ENCODE measurements at regions not wholly inside any gene's neighbourhood (a gene's known extent, or its start where the extent isn't known, plus 50 kb on each side); places are given as distances from the start of the nearest gene placed in this dataset.

GRCh38 chr2:139492131-139492680, 712.0 kb upstream of the NXPH2 start:
- peaks cover 5% of the 10 kb centered on the region for H3K36me3 Mint-ChIP-seq (ENCODE audit: unreplicated experiment)
- no peak for DNase-seq
- TF ChIP-seq, protein P1, sequence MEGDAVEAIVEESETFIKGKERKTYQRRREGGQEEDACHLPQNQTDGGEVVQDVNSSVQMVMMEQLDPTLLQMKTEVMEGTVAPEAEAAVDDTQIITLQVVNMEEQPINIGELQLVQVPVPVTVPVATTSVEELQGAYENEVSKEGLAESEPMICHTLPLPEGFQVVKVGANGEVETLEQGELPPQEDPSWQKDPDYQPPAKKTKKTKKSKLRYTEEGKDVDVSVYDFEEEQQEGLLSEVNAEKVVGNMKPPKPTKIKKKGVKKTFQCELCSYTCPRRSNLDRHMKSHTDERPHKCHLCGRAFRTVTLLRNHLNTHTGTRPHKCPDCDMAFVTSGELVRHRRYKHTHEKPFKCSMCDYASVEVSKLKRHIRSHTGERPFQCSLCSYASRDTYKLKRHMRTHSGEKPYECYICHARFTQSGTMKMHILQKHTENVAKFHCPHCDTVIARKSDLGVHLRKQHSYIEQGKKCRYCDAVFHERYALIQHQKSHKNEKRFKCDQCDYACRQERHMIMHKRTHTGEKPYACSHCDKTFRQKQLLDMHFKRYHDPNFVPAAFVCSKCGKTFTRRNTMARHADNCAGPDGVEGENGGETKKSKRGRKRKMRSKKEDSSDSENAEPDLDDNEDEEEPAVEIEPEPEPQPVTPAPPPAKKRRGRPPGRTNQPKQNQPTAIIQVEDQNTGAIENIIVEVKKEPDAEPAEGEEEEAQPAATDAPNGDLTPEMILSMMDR (IDR thresholded peaks at IDR 0.05; ENCODE audit: partially characterized antibody, unreplicated experiment): no peak
- no peak overlapping the region for H3K4me3 Mint-ChIP-seq (ENCODE audit: unreplicated experiment)
- H3K4me1 Mint-ChIP-seq (ENCODE audit: low read depth, unreplicated experiment): no peaks in the 10 kb centered on the region
- no peak overlapping the region for H3K27ac Mint-ChIP-seq (ENCODE audit: unreplicated experiment)
- peaks cover 3% of the 10 kb centered on the region for H3K9me3 Mint-ChIP-seq (ENCODE audit: unreplicated experiment)
- no peaks in the 10 kb centered on the region for H3K27me3 Mint-ChIP-seq (ENCODE audit: unreplicated experiment)

- no peak for DNase-seq
- H3K4me1 Mint-ChIP-seq (ENCODE audit: low read depth, unreplicated experiment): peaks cover 7% of the 10 kb centered on the region
- H3K4me3 Mint-ChIP-seq (ENCODE audit: unreplicated experiment): no peak overlapping the region
- TF ChIP-seq, protein P1 (IDR thresholded peaks at IDR 0.05; ENCODE audit: partially characterized antibody, unreplicated experiment): no peak
- no peaks in the 10 kb centered on the region for H3K9me3 Mint-ChIP-seq (ENCODE audit: unreplicated experiment)
- no peak overlapping the region for H3K27ac Mint-ChIP-seq (ENCODE audit: unreplicated experiment)
- no peaks in the 10 kb centered on the region for H3K27me3 Mint-ChIP-seq (ENCODE audit: unreplicated experiment)
- no peaks in the 10 kb centered on the region for H3K36me3 Mint-ChIP-seq (ENCODE audit: unreplicated experiment)
These were observed 700.0 kb upstream of the NXPH2 start for GRCh38 chr2:139480161-139480650.

DNA sequence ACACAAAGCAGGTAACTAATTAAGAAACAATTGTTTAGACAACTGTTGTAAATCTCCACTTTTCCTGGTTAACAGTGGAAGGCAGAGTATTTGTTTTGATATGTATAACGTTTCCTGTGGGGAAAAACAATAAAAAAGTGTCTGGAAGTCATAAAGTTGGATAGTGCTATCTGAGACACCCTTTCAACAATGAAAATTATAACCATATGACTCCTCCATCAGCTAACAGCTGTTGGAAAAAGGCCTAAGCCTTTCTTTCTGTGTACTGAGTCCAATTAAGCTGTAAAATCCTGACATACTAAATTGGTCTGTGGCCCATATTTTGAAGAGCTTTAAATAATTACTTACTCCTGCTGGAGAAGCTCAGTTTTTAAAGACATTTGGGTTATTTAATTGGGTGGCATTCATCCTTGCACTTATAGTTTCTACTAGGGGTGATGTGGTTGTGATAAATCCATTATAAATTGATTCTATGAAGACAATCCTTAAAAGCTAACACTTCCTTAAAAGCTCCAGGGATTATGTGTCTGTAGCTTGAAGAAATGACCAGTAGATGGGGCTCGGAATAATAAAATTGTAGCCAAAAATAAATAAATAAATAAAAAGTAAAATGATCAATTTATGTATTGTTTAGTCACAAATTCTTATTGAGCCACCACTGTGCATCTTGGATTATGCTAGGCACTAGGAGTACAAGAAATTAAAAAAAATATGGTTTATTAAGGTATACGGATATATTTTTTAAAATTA, 698.1 kb upstream of the NXPH2 start:
- H3K27me3 Mint-ChIP-seq (ENCODE audit: unreplicated experiment): no peaks in the 10 kb centered on the region
- H3K4me1 Mint-ChIP-seq (ENCODE audit: low read depth, unreplicated experiment): peaks cover 7% of the 10 kb centered on the region

DNA sequence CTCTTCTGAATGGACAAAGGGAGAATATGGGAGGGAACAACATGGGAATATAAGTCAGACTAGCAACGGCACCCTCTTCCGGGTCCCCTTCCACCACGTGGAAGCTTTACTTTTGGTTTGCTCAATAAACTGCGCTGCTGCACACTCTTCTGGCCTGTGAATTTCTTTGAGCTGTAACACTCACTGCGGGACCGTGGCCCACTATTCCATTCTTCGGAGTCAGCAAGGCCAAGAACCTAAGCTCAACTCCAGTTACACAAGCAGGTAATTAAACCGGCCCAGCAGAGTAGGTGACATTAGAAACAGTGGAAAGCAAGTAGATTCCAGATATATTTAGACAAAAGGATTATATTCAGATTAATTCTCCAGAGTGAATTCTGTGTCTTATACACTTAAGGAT, 697.4 kb upstream of the NXPH2 start:
- TF ChIP-seq, protein P1 (IDR thresholded peaks at IDR 0.05; ENCODE audit: partially characterized antibody, unreplicated experiment): no peak
- H3K4me3 Mint-ChIP-seq (ENCODE audit: unreplicated experiment): no peak overlapping the region
- no peaks in the 10 kb centered on the region for H3K36me3 Mint-ChIP-seq (ENCODE audit: unreplicated experiment)
- DNase-seq: no peak
- no peak overlapping the region for H3K27ac Mint-ChIP-seq (ENCODE audit: unreplicated experiment)
- H3K4me1 Mint-ChIP-seq (ENCODE audit: low read depth, unreplicated experiment): peaks cover 7% of the 10 kb centered on the region
- no peaks in the 10 kb centered on the region for H3K27me3 Mint-ChIP-seq (ENCODE audit: unreplicated experiment)
- H3K9me3 Mint-ChIP-seq (ENCODE audit: unreplicated experiment): no peaks in the 10 kb centered on the region

More for the DNA sequence above, 698.1 kb upstream of the NXPH2 start:
- Mint-ChIP-seq H3K27ac (ENCODE audit: unreplicated experiment) (peak overlapping the region; percentile 16), H3K4me3 (ENCODE audit: unreplicated experiment) (no peak overlapping the region), H3K9me3 (ENCODE audit: unreplicated experiment) (no peaks in the 10 kb centered on the region), H3K36me3 (ENCODE audit: unreplicated experiment) (no peaks in the 10 kb centered on the region)
- TF ChIP-seq, protein P1 (IDR thresholded peaks at IDR 0.05; ENCODE audit: partially characterized antibody, unreplicated experiment): peak; percentile 16
- DNase-seq: no peak

- TF ChIP-seq, protein P1 (IDR thresholded peaks at IDR 0.05; ENCODE audit: partially characterized antibody, unreplicated experiment): no peak
- Mint-ChIP-seq H3K4me1 (ENCODE audit: low read depth, unreplicated experiment) (peaks cover 2% of the 10 kb centered on the region), H3K27me3 (ENCODE audit: unreplicated experiment) (no peaks in the 10 kb centered on the region), H3K4me3 (ENCODE audit: unreplicated experiment) (no peak overlapping the region), H3K27ac (ENCODE audit: unreplicated experiment) (no peak overlapping the region), H3K36me3 (ENCODE audit: unreplicated experiment) (no peaks in the 10 kb centered on the region), H3K9me3 (ENCODE audit: unreplicated experiment) (no peaks in the 10 kb centered on the region)
- no peak for DNase-seq
These were observed 689.8 kb upstream of the NXPH2 start for GRCh38 chr2:139469985-139470384.

Data from glutamatergic neuron (in vitro differentiated cells).